SK-N-SH (cell line): ENCODE measurements at regions not wholly inside any gene's neighbourhood (a gene's known extent, or its start where the extent isn't known, plus 50 kb on each side); places are given as distances from the start of the nearest gene placed in this dataset.

ENCODE experiments used
- MAX ChIP-seq: IDR thresholded peaks from 2 replicates; pipeline ENCODE4 v1.4.0; 2012; ENCODE audit warnings: low read depth
- PBX3 ChIP-seq: IDR thresholded peaks from 2 replicates; pipeline ENCODE4; 2012
- RAD21 ChIP-seq: IDR thresholded peaks from 2 replicates; pipeline ENCODE4 v1.6.1; 2012; ENCODE audit warnings: mild to moderate bottlenecking, low read length

GRCh38 chr1:168394858-168395257, 114.2 kb downstream of the TBX19 start:
- TF ChIP-seq MAX (no peak), PBX3 (no peak), RAD21 (no peak)
